Globus pallidus (tissue), 1 donor: ENCODE measurements at regions not wholly inside any gene's neighbourhood (a gene's known extent, or its start where the extent isn't known, plus 50 kb on each side); places are given as distances from the start of the nearest gene placed in this dataset.
"Not testable (repeated sequence)": the region's sequence is repeated elsewhere in the genome, so short reads cannot be mapped to it uniquely, and the experiment has no call there.

Source experiments
- DNase-seq: peaks from one replicate; pipeline ENCODE4 v3.0.0-alpha.2; 2015; ENCODE audit warnings: low spot score

DNA sequence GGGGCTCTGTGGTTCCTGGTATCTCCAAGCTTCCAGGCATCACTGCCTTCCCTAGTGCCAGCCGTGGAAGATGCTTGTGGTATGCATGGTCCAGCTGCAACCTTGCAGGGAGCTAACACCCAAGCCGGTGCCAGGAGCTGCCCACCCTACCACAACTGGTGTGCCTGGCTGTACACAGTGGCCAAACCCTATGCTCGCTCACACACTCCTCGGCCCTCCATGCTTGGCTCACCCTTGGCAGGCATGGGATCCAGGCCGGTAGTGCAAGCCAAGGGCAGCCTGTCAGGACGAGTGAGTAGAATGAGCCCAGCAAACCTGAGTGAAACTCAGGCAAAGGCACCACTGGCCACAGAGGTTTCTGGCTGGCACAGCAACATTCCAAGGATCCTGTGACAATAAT is 1676.0 kb downstream of the SLITRK1 start:
- DNase-seq = no peak

DNA sequence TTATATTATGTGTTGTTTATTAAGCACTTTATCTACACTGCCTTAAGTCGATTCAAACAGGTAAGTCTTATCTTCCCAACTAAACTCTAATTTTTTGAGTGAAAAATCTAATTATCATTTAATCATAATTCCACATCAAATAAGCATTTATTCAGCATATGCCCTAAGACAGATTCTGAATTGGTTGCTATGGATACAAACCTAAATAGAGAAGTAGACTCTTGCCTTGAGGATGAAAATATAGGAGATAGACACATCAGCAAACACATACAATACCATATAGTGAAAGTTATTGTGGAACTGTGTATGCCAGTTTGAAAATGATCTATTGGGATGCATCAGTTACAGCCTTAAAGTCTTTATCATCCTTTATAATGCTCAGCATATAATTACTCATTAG is 1679.9 kb downstream of the SLITRK1 start:
- no peak for DNase-seq

- no peak for DNase-seq
These were observed 1686.2 kb downstream of the SLITRK1 start for GRCh38 chr13:82196087-82196486.

GRCh38 chr13:82187227-82187626 is 1695.0 kb downstream of the SLITRK1 start:
- DNase-seq = no peak

GRCh38 chr13:82176751-82177150 is 1705.5 kb downstream of the SLITRK1 start:
- DNase-seq = no peak

- DNase-seq = no peak
These were observed 1716.7 kb downstream of the SLITRK1 start for GRCh38 chr13:82165396-82166174.

DNA sequence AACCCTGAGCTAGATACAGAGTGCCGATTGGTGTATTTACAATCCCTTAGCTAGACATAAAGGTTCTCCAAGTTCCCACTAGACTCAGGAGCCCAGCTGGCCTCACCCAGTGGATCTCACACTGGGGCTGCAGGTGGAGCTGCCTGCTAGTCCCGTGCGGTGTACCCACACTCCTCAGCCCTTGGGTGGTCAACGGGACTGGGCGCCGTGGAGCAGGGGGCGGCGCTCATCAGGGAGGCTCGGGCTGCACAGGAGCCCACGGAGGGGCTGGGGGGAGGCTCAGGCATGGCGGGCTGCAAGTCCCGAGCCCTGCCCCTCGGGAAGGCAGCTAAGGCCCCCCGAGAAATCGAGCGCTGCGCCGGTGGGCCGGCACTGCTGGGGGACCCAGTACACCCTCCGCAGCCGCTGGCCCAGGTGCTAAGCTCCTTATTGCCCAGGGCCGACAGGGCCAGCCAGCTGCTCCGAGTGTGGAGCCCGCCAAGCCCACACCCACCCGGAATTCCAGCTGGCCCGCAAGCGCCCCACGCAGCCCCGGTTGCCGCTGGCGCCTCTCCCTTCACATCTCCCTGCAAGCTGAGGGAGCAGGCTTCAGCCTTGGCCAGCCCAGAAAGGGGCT is 1717.4 kb downstream of the SLITRK1 start:
- DNase-seq = not testable (repeated sequence)

DNA sequence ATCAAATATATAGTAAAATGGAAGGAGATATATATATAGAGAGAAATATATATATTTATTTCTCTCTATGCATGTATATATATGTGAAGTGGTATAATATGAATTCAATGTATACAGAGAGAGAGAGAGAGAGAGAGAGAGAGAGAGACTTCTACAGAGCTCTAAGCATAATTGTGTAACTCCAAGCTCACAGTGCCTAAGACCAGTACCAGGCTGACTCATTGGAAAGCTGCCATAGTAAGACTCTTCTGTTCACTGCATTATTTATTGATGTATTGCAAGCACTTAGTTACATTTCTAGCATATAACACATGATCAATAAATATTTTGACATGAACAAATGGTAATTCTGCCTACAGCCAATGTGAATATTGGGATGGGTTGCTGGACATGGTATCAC is 1734.7 kb downstream of the SLITRK1 start:
- DNase-seq = no peak

- DNase-seq = no peak
These were observed 1745.4 kb downstream of the SLITRK1 start for GRCh38 chr13:82136880-82137279.

- DNase-seq = no peak
These were observed 1753.0 kb downstream of the SLITRK1 start for GRCh38 chr13:82129281-82129680.

GRCh38 chr13:82118589-82118988 is 1763.7 kb downstream of the SLITRK1 start:
- no peak for DNase-seq

DNA sequence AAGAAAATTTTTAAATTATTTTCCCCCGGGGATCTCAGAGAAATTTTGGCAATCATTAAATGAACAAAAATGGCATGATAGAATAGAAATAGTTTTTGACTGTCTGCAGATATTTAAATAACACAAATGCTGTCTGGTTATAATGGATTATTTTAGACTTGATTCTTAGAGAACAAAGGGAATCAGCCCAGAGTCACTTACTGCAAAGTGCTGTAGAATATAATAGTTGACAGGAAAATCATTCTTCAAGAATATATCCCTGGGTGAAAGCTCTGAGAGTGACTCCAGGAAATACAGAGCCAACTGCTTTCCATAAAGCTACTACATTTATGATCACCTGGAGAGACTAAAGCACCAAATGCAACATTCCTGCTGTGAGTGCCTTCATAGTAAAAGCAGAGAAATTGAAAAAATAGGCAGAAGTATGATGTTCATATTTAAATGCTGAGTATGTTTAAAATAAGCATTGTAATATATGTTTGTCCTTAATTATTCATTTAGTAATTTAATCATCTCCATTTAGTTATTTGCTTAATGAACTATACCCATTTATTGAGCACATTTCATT is 1765.8 kb downstream of the SLITRK1 start:
- DNase-seq = no peak

DNA sequence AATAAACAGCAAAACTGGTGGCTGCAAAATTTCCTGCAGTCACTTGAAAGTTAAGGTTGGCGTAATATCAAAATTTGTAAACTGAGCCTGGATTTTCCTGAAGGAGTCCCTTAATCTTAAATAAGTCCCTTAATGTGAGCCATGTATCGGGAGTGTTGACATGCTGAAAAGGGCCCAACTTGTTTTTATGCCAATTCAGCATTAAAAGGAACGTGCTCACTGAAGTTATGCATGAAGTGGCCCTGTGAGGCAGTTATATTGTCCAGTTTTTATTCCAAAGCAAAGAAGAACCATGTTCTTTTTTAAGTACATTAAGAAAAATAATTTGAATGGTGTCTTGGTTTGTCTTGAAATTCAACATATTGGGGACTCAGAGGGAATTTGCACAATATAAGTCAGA is 1766.9 kb downstream of the SLITRK1 start:
- no peak for DNase-seq

- DNase-seq = no peak
These were observed 1755.3 kb upstream of the SPRY2 start for GRCh38 chr13:82096256-82096655.

- DNase-seq = no peak
These were observed 1751.4 kb upstream of the SPRY2 start for GRCh38 chr13:82092312-82092711.

DNA sequence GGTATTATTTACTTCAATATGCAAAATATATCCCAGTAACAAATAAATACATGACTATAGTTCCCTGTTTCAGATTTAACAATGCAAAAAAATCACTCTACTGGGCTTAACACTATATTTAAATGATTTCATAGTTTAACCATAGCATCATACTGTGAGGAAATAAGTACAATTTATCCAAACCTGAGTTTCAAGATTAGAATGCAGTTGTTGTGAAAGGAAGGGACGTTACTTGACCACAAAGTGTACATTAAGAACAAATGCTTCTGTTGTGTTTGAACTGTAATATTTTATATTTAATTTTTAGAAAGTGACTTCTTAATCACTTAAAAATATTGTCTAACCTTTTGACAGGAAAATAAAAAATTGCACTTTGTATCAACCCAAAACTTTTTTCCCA is 1747.9 kb upstream of the SPRY2 start:
- DNase-seq = no peak

DNA sequence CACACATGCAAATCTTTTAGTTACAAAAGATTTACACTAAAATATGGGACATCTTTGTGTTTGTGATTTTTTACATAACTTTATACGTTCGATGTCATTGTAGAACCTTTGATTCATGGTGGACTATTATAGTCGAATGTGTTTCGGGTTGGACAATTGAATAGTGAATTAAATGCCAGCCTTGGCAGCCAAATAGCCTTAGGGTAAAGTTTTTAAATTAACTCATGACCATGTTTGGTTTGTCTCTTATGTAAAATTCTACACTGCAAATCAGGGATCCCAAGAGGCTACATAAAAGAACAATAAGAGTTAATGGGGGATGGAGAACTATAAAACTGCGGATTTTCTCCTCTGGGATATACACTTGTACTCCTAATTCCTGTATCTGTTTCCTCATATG is 1735.6 kb upstream of the SPRY2 start:
- DNase-seq = no peak

GRCh38 chr13:82070416-82070815 is 1729.5 kb upstream of the SPRY2 start:
- no peak for DNase-seq

GRCh38 chr13:82062772-82063171 is 1721.8 kb upstream of the SPRY2 start:
- DNase-seq = no peak

DNA sequence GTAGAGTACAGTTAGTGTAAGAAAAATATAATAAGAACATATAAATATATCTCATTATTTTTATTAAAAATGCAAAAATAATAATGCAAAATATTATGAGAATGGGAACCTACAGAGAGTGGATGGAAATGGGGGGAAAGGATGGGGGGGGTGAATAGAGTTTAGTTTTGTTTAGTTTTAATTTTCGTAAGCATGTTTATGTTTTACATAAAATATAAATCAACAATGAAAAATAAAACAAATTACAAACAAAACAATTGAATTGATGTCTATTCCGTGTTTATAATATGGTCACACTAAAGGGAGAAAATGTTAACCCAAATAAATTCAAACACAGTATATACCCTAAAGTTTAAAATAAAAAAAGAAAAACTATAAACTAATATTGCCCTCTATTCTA is 1717.4 kb upstream of the SPRY2 start:
- no peak for DNase-seq

DNA sequence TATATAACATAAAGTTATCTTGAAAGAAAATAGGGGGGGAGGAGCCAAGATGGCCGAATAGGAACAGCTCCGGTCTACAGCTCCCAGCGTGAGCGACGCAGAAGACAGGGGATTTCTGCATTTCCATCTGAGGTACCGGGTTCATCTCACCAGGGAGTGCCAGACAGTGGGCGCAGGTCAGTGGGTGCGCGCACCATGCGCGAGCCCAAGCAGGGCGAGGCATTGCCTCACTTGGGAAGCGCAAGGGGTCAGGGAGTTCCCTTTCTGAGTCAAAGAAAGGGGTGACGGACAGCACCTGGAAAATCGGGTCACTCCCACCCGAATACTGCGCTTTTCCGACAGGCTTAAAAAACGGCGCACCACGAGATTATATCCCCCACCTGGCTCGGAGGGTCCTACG is 1704.4 kb upstream of the SPRY2 start:
- DNase-seq = not testable (repeated sequence)

DNA sequence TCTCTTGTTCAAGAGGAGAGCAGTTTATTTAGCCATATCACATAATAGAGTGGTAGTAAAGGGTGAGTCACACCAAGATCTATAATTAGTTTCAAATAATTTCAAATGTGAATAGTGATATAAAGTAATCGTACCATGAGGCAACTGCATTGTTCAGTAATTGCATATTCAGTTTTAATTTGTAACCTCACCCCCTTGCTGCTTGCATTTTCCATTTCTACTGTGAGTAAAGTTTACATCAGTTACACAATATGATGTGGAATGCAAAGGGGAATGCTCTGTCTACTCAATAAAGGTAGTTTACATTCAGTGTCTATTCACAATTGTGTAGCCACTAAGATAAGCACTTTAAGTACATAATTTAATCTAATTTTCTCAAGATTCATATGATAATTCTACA is 1695.7 kb upstream of the SPRY2 start:
- DNase-seq = no peak

DNA sequence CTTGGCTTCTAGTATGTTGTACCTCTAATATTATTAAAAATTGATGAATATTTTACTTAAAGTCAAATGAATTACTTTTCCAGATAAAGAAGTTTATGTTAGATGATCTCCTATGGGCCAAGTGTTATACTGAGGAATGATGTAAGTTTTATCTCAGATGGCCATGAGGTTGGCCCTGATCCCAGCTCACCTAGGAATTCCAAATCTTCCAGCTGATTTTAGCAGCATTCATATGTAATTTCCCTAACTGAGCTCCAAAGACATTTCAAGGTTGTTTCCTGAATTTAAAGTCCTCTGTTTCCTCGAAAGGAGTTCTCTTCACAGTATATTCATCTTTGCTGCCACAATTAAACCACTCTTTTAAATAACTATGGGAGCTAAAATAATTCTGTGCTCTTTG is 1670.4 kb upstream of the SPRY2 start:
- DNase-seq = no peak

DNA sequence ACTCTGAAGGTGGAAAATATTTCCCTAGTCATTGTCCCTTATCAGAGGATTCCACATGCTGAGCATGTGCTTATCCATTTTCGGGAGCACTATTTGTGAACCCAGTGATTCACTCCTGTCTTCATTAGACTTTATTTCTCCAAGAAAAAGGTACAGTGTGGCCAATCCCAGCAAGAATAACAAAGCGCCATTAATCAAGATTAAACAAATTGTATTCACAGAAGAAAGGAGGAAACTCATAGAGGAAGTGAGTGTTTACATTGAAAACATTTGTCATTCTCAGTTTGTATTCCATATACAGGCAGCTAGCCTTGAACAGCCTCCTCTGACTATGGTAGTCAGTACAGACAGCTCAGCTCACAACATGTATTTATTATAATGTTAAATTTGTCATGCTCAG is 1669.9 kb upstream of the SPRY2 start:
- no peak for DNase-seq
